ENCODE measurements at regions not wholly inside any gene's neighbourhood (a gene's known extent, or its start where the extent isn't known, plus 50 kb on each side); places are given as distances from the start of the nearest gene placed in this dataset.

GRCh38 chr3:76842216-76842615 is 197.7 kb upstream of the ROBO2 start:
- no peak for DNase-seq

GRCh38 chr3:76855451-76855850 is 184.4 kb upstream of the ROBO2 start:
- no peak for DNase-seq

GRCh38 chr3:76859596-76859995 is 180.3 kb upstream of the ROBO2 start:
- DNase-seq = no peak

GRCh38 chr3:76864355-76864754 is 175.5 kb upstream of the ROBO2 start:
- no peak for DNase-seq

DNA sequence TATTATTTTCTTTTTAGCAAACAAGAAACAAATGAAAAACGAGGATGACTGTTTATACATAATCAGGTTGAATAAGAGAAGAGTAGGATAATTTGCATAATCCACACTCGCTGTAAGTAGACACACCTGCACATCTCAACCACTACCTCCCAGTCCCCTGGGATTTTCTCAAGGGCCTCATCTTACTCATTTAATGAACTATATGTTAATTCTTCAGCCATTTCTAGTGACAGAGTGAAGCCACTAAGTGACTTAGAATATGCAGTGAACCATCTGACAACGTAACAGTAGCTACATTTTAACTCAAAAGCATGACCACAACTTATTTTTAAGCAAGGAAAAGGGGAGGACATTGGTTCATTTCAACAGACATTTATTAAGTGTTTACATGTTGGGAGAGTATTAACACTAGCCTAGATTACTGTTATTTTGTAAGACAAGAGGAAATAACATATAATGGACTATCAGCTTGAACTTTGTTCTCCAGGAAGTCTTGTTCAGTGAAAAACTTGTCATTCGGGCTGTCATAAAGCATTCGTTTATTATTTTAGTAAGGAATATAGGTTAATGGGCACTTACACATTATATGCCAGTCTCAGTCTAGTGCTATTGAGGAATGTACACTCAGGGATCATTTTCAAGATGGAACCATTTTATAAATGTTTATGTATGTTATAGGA is 173.0 kb upstream of the ROBO2 start:
- DNase-seq = peak; percentile 24

GRCh38 chr3:76869726-76870384 is 170.0 kb upstream of the ROBO2 start:
- no peak for DNase-seq

GRCh38 chr3:76871655-76872054 is 168.2 kb upstream of the ROBO2 start:
- DNase-seq = no peak

GRCh38 chr3:76872999-76873398 is 166.9 kb upstream of the ROBO2 start:
- DNase-seq = no peak

DNA sequence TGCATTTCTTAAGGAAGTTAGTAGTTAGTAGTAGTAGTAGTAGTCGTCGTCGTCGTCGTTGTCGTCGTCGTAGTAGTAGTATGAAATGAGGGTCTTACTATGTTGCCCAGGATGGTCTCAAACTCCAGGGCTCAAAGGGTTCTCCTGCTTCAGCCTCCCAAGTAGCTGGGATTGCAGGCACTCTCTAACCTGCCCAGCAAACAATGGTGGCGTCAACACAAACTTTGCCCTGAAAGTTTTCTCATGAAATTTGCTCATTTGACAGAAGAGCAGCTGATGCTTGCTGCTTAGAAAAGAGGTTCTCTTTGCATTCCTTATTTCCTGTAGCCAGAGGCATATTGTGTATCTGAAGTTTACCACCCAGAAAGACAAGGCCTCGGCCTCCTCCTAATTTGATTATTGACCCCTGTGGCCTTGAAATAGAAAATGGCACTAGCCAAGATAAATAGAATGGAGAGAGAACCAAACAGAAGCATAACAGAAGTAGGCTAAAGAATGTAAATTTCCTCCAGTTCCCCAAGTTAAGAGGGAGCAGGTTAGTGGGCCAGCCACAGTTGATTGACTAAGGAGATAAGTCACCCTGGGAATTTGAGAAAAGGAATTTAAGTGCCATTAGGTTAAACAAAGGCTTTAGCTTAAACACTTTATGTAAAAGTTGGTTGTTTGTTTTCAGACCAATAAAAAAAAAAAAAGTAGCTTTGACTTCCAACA is 166.2 kb upstream of the ROBO2 start:
- DNase-seq = no peak

- no peak for DNase-seq
Observed at GRCh38 chr3:76879959-76880358, 159.9 kb upstream of the ROBO2 start.

- no peak for DNase-seq
Observed at GRCh38 chr3:76886761-76887500, 153.0 kb upstream of the ROBO2 start.

DNA sequence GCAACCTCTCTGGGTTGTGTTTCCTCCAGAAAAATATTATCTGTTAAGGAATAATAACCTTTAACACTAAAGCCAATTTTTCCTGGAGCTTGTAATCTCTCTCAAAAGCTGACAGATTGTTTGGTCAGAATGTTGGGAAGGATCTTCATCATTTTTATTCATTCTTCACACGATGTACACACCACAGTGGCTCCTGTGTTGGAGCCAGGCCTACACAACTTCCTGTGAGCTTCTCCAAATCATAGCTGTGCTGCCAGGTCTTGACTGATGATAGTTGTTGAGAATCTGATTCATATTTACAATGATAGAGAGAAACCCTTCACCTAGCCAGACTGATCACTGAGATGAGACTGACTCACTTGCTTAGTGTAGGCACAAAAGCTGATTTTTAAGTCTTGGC is 151.0 kb upstream of the ROBO2 start:
- DNase-seq = no peak

- DNase-seq = no peak
Observed at GRCh38 chr3:76889911-76890310, 150.0 kb upstream of the ROBO2 start.

- DNase-seq = no peak
Observed at GRCh38 chr3:76897076-76897475, 142.8 kb upstream of the ROBO2 start.

- DNase-seq = no peak
Observed at GRCh38 chr3:76900596-76900995, 139.3 kb upstream of the ROBO2 start.

DNA sequence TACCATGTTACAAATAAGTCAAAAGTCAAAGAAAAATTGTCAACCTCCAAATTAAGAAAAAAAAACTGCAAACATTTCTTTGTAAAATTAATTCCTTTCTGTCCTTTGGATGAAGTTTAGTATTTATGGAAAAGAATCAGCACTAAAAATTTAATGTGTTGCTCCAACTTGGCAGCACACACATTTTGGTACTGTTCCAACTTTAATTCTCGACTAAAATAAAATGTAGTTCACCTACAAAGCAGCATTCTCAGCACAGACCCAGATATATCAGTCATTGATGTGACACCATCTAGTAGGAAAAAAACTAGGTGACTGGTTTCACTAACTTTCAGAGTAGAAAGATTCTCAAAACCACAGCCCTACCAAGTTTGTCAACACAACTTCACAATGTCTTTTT is 131.7 kb upstream of the ROBO2 start:
- DNase-seq = no peak

- no peak for DNase-seq
Observed at GRCh38 chr3:76912841-76913383, 127.0 kb upstream of the ROBO2 start.

- no peak for DNase-seq
Observed at GRCh38 chr3:76917436-76917835, 122.5 kb upstream of the ROBO2 start.

- no peak for DNase-seq
Observed at GRCh38 chr3:76920511-76920910, 119.4 kb upstream of the ROBO2 start.

GRCh38 chr3:76923485-76923884 is 116.4 kb upstream of the ROBO2 start:
- DNase-seq = no peak

DNA sequence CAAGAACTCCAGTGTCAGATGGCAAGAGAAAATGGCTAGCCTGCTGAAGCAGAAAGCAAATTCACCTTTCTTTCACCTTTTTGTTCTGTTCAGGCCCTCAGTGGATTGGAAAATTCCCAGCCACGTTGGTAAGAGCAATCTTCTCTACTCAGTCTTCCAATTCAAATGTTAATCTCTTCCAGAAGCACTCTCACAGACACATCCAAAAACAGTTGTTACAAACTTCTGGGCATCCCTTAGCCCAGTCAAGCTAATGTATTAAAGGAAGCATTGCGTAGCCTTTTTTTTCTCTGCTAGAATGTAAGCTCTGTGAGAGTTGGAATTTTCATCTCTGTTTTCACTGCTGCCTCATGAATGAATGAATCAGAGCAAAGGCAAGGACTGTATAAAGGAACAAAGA is 109.2 kb upstream of the ROBO2 start:
- no peak for DNase-seq

- DNase-seq = no peak
Observed at GRCh38 chr3:76933245-76933644, 106.7 kb upstream of the ROBO2 start.

- no peak for DNase-seq
Observed at GRCh38 chr3:76938962-76939361, 100.9 kb upstream of the ROBO2 start.

All from NCI-H1436 (cell line).